ENCODE measurements at regions not wholly inside any gene's neighbourhood (a gene's known extent, or its start where the extent isn't known, plus 50 kb on each side); places are given as distances from the start of the nearest gene placed in this dataset.

DNA sequence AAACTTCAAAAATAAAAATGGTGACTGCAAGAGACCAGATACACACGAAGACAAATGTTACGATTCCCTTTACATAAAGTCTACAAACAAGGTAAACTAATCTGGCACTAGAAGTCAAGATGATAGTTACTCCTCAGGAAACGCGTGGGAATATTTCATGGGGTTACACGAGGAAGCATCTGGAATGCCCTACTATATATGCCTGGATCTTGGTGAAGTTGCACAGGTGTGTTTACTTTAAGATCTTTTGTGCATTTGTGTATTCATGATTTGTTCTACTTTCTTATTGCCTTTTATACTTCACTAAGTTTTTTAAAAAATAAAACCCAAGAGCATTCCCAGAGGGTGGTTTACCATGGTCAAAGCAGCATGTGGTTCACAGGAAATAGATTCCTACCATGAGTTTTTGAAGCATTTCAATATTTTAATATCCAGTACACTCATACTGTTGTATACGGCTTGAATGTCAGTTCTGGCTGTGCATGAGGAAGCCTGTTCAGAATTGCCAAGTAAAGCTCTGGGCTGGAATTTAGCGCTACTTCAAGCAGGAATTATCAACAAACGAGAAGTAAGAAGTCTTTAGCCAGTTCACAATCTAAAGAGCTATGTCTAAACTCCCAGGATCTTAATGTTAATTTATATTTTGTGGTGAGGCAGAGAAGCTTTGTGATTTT lies 239.8 kb upstream of the KLHL1 start:
- TF ChIP-seq CTCF (IDR thresholded peaks at IDR 0.05; ENCODE audit: poor library complexity) (no peak), EZH2 (IDR thresholded peaks at IDR 0.05; ENCODE audit: borderline replicate concordance) (no peak), EZH2phosphoT487 (IDR thresholded peaks at IDR 0.05; ENCODE audit: low read depth, severe bottlenecking, unreplicated experiment) (no peak)

Data from hepatocyte (in vitro differentiated cells).